ENCODE measurements at regions not wholly inside any gene's neighbourhood (a gene's known extent, or its start where the extent isn't known, plus 50 kb on each side); places are given as distances from the start of the nearest gene placed in this dataset.

DNA sequence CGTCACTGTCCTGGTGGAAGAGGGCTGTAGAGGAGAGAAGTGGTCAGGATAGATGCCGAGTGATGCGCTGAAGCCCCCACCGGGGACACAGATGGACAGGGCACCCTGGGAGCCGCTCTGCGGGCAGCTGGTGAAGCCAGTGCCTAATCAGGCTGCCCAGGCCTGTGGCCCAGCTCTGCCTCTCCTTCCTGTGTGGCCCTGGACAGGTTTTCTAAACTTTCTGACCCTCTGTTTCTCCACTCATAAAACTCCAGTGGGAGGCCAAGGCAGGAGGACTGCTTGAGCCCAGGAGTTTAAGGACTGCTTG is 86.1 kb downstream of the C5orf15 start:
- Histone ChIP-seq H3K56ac (replicated peaks; ENCODE audit: insufficient read length, low read depth, low read length) (no peak overlapping the region), H2BK12ac (ENCODE audit: low read depth, low read length) (no peak overlapping the region), H3K79me1 (ENCODE audit: low read depth, low read length) (no peaks in the 10 kb centered on the region), H2BK120ac (replicated peaks; ENCODE audit: low read depth, low read length) (no peak overlapping the region), H2AK5ac (ENCODE audit: low read depth, low read length) (no peak overlapping the region), H3K4me2 (ENCODE audit: insufficient read depth in 1 of 2, low read depth in 2 of 2, low read length in 2 of 2) (no peak overlapping the region), H2BK20ac (ENCODE audit: low read length) (no peak overlapping the region), H3K27me3 (replicated peaks in 1 of 4; ENCODE audit: control insufficient read depth in 3 of 4, extremely low read depth in 1 of 4, insufficient read depth in 3 of 4, low read length in 3 of 4) (no peaks in the 10 kb centered on the region), H3K14ac (ENCODE audit: insufficient read length) (no peak overlapping the region), H3K23ac (ENCODE audit: insufficient read length) (no peak overlapping the region), H4K5ac (ENCODE audit: insufficient read length, low read depth, low read length) (no peak overlapping the region), H3K4ac (replicated peaks; ENCODE audit: insufficient read length, low read depth, low read length) (no peak overlapping the region), H3K27ac (ENCODE audit: low read depth, low read length) (no peak overlapping the region), H3K4me1 (replicated peaks in 1 of 4; ENCODE audit: control insufficient read depth in 3 of 4, insufficient read depth in 4 of 4, low read length in 3 of 4) (peaks cover 0 to 8% (median 3%) of the 10 kb centered on the region in 4 experiments; a peak in 5 of 7 replicates), H3K4me3 (ENCODE audit: extremely low read depth in 1 of 4, insufficient read depth in 2 of 4, low read depth in 3 of 4, low read length in 4 of 4) (no peak overlapping the region), H3K18ac (ENCODE audit: extremely low read depth, low read length) (no peak overlapping the region), H3K36me3 (ENCODE audit: control insufficient read depth in 2 of 4, insufficient read depth in 4 of 4, low read length in 3 of 4) (no peaks in the 10 kb centered on the region), H3K9ac (replicated peaks in 1 of 4; ENCODE audit: extremely low read depth in 1 of 4, low read depth in 3 of 4, low read length in 3 of 4) (no peak overlapping the region), H2AFZ (ENCODE audit: low read length) (no peak overlapping the region), H4K8ac (ENCODE audit: extremely low read depth, insufficient read depth, low read length) (no peak overlapping the region; the same call in 1 of the 2 replicates), H2BK5ac (ENCODE audit: low read depth, low read length) (no peak overlapping the region), H2BK15ac (ENCODE audit: low read length) (no peak overlapping the region), H3K79me2 (ENCODE audit: control insufficient read depth in 1 of 2, insufficient read depth in 2 of 2, low read length in 2 of 2) (no peaks in the 10 kb centered on the region), H4K20me1 (replicated peaks in 1 of 2; ENCODE audit: control insufficient read depth in 1 of 2, insufficient read depth in 2 of 2, low read length in 2 of 2) (no peaks in the 10 kb centered on the region), H3K23me2 (ENCODE audit: low read depth, low read length) (no peaks in the 10 kb centered on the region; the same call in 1 of the 2 replicates), H3K9me3 (ENCODE audit: insufficient read depth in 2 of 2, low read depth in 1 of 2, low read length in 1 of 2) (no peaks in the 10 kb centered on the region), H4K91ac (replicated peaks; ENCODE audit: insufficient read length, low read length) (no peak overlapping the region)
- FAIRE-seq: no peak
- no peak for DNase-seq (ENCODE audit: low read depth in 1 of 2, low spot score in 2 of 2)
- ChIA-PET CTCF (ENCODE audit: partially characterized antibody) (interaction anchor here (0.8 to 14.0 kb wide), 6 partner anchors 15 to 540 kb away, joined by 3 to 150 read pairs (median 3); no protein-coding TSS in a partner anchor), POLR2A (ENCODE audit: partially characterized antibody) (no interaction called here)
- 97% methylated on average over 6 of the region's 6 CpGs; no CpG with 5 or more reads in 1 of the 2 experiments for WGBS, 2 experiments (ENCODE audit: extremely low coverage in 1 of 2, insufficient coverage in 1 of 2, insufficient read length in 1 of 2, insufficient replicate concordance in 2 of 2, low coverage in 1 of 2, low lambda C conversion rate in 2 of 2, missing lambda C conversion rate in 1 of 2)
- no peak for TF ChIP-seq POLR2AphosphoS5 (IDR thresholded peaks at IDR 0.05; ENCODE audit: low read depth, low read length)
- no peak for TF ChIP-seq ZNF274 (IDR thresholded peaks at IDR 0.05; ENCODE audit: borderline replicate concordance, extremely low read depth, low read length)
- no peak for TF ChIP-seq KDM1A (IDR thresholded peaks at IDR 0.05; ENCODE audit: borderline replicate concordance, low read length)
- no peak for TF ChIP-seq ASH2L (IDR thresholded peaks at IDR 0.05; ENCODE audit: low read length)
- no peak for TF ChIP-seq TBP (IDR thresholded peaks at IDR 0.05; ENCODE audit: low read depth, low read length)
- no peak for TF ChIP-seq KDM5A (IDR thresholded peaks at IDR 0.05; ENCODE audit: low read length)
- no peak for TF ChIP-seq CTCF (IDR thresholded peaks at IDR 0.05; ENCODE audit: control extremely low read depth in 1 of 3, insufficient read depth in 1 of 3, low read depth in 1 of 3, low read length in 3 of 3)
- no peak for TF ChIP-seq PHF8 (conservative IDR thresholded peaks at IDR 0.05; ENCODE audit: low read depth, low read length)
- no peak for TF ChIP-seq E2F6 (IDR thresholded peaks at IDR 0.05)
- no peak for TF ChIP-seq MAFK (IDR thresholded peaks at IDR 0.05; ENCODE audit: low read depth, low read length)
